Mesenchymal stem cell (in vitro differentiated cells and primary cell): ENCODE measurements at regions not wholly inside any gene's neighbourhood (a gene's known extent, or its start where the extent isn't known, plus 50 kb on each side); places are given as distances from the start of the nearest gene placed in this dataset.

Experiments used
- DNase-seq: peaks from one replicate; pipeline ENCODE4 v3.0.0-alpha.2; 2013
- H2AFZ ChIP-seq: one replicate; pipeline ENCODE4 v1.6.1; 2013; ENCODE audit warnings: low read depth, mild to moderate bottlenecking, control low read depth, inconsistent platforms, low read length, moderate library complexity
- H2AK5ac ChIP-seq: 2 replicates; pipeline ENCODE4 v1.6.1; 2013; ENCODE audit warnings: low read length, moderate library complexity, mild to moderate bottlenecking, inconsistent platforms; ENCODE audit not compliant: severe bottlenecking
- H2BK120ac ChIP-seq: one replicate; pipeline ENCODE4 v1.6.1; 2013; ENCODE audit warnings: low read depth, mild to moderate bottlenecking, inconsistent platforms, low read length, moderate library complexity
- H2BK12ac ChIP-seq, 2 experiments: one replicate each; pipeline ENCODE4 v1.6.1; 2013; ENCODE audit warnings: inconsistent platforms in 2 of 2, low read length in 2 of 2, mild to moderate bottlenecking in 2 of 2, moderate library complexity in 2 of 2, control low read depth in 1 of 2
- H2BK15ac ChIP-seq: one replicate; pipeline ENCODE4 v1.6.1; 2013; ENCODE audit warnings: mild to moderate bottlenecking, low read depth, inconsistent platforms; ENCODE audit not compliant: poor library complexity, severe bottlenecking
- H2BK5ac ChIP-seq: 2 replicates; pipeline ENCODE4 v1.6.1; 2013; ENCODE audit warnings: low read depth, mild to moderate bottlenecking, low read length, control low read depth, inconsistent platforms; ENCODE audit not compliant: poor library complexity, severe bottlenecking
- H3K14ac ChIP-seq, 2 experiments: one replicate each; pipeline ENCODE4 v1.6.1; 2013; ENCODE audit warnings: inconsistent platforms in 2 of 2, low read length in 2 of 2, control low read depth in 1 of 2, mild to moderate bottlenecking in 1 of 2, moderate library complexity in 1 of 2
- H3K18ac ChIP-seq, 2 experiments: one replicate each; pipeline ENCODE4 v1.6.1; 2013; ENCODE audit warnings: inconsistent platforms in 2 of 2, low read length in 2 of 2, control low read depth in 1 of 2, low read depth in 1 of 2, mild to moderate bottlenecking in 1 of 2
- H3K23ac ChIP-seq, 2 experiments: one replicate each; pipeline ENCODE4 v1.6.1; 2013; ENCODE audit warnings: inconsistent platforms in 2 of 2, low read length in 2 of 2, mild to moderate bottlenecking in 2 of 2, moderate library complexity in 2 of 2, control low read depth in 1 of 2
- H3K27ac ChIP-seq: 2 replicates; pipeline ENCODE4 v1.5.1; 2013; ENCODE audit warnings: mild to moderate bottlenecking, moderate library complexity, low read length, control low read depth, inconsistent platforms; ENCODE audit not compliant: poor library complexity, severe bottlenecking
- H3K27me3 ChIP-seq, 2 experiments: 2 replicates each; pipeline versions ENCODE4 v1.6.1 to v1.7.0; 2013; ENCODE audit warnings: low read length in 2 of 2, mild to moderate bottlenecking in 2 of 2, moderate library complexity in 2 of 2, control low read depth in 1 of 2, inconsistent platforms in 1 of 2; ENCODE audit not compliant: control insufficient read depth in 1 of 2, insufficient read depth in 1 of 2
- H3K36me3 ChIP-seq, 2 experiments: 2 replicates each; pipeline versions ENCODE4 v1.6.1 to v1.7.0; 2013; ENCODE audit warnings: low read length in 2 of 2, control low read depth in 1 of 2, inconsistent platforms in 1 of 2, low read depth in 1 of 2, mild to moderate bottlenecking in 1 of 2; ENCODE audit not compliant: insufficient read depth in 2 of 2, control insufficient read depth in 1 of 2
- H3K4ac ChIP-seq, 2 experiments: one replicate each; pipeline ENCODE4 v1.6.1; 2013; ENCODE audit warnings: inconsistent platforms in 2 of 2, low read length in 2 of 2, mild to moderate bottlenecking in 2 of 2, moderate library complexity in 2 of 2, control low read depth in 1 of 2, low read depth in 1 of 2
- H3K4me1 ChIP-seq: 2 replicates; pipeline ENCODE4 v1.6.1; 2013; ENCODE audit warnings: low read depth, low read length, control low read depth; ENCODE audit not compliant: control insufficient read depth, insufficient read depth
- H3K4me2 ChIP-seq: 2 replicates; pipeline ENCODE4 v1.6.1; 2013; ENCODE audit warnings: low read length, mild to moderate bottlenecking, inconsistent platforms; ENCODE audit not compliant: poor library complexity, severe bottlenecking
- H3K4me3 ChIP-seq, 2 experiments: 2 replicates each; pipeline versions ENCODE4 v1.5.1 to v1.7.0; 2013; ENCODE audit warnings: low read length in 2 of 2, mild to moderate bottlenecking in 2 of 2, control low read depth in 1 of 2, low read depth in 1 of 2; ENCODE audit not compliant: insufficient read depth in 1 of 2
- H3K79me1 ChIP-seq: replicated peaks from 2 replicates; pipeline ENCODE4 v1.6.1; 2013; ENCODE audit warnings: mild to moderate bottlenecking, control low read depth, low read length, inconsistent platforms; ENCODE audit not compliant: poor library complexity, severe bottlenecking
- H3K9ac ChIP-seq: 2 replicates; pipeline ENCODE4 v1.7.0; 2013; ENCODE audit warnings: mild to moderate bottlenecking, low read length, moderate library complexity
- H3K9me3 ChIP-seq: 2 replicates; pipeline ENCODE4 v1.7.0; 2013; ENCODE audit warnings: mild to moderate bottlenecking, low read length; ENCODE audit not compliant: control insufficient read depth
- H4K8ac ChIP-seq: one replicate; pipeline ENCODE4 v1.6.1; 2013; ENCODE audit warnings: inconsistent platforms, mild to moderate bottlenecking, low read length, moderate library complexity
- H4K91ac ChIP-seq: one replicate; pipeline ENCODE4 v1.6.1; 2013; ENCODE audit warnings: mild to moderate bottlenecking, low read length, inconsistent platforms
- WGBS: methylation state at CpG from one replicate; pipeline ENCODE4 v1.1.7; 2013; ENCODE audit warnings: mixed read lengths; 5-methylcytosine and 5-hydroxymethylcytosine counted together

DNA sequence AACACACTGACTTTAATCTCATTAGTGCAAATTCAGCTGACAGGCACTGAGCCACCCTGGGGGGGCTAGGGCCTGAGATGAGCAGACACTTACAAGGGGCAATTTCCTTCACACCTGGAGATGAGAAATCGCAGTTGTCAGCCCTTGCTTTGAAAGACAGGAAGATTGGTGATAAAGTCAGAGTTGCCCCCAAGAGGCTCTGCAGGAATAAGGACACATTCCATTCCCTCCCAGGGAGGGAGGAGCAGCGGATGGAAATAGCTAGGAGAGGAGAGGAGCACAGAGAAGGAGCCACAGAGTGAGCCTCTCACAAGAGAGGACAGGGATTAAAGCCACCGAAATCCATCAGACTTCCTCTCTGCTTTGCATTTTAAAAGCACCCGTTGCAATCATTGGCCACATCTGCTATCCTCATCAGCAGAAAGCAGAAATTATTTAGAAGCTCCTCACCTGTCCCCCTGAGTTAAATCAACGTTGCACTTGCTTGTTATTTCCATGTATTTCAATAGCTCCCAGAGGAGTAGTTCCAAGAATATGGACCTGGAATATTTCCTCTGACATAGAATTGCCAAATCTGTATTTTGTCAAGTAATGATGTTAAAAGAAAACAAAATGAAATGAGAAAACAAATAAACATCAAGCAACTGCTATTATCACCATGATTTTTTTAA is 213.7 kb downstream of the BARX2 start:
- H3K79me1 ChIP-seq: no peaks in the 10 kb centered on the region
- H2BK5ac ChIP-seq: no peak overlapping the region
- no peaks in the 10 kb centered on the region for H3K27me3 ChIP-seq
- no peak overlapping the region for H3K4me2 ChIP-seq
- H2AFZ ChIP-seq: no peak overlapping the region
- H2BK120ac ChIP-seq: no peak overlapping the region
- DNase-seq: no peak
- no peak overlapping the region for H2BK12ac ChIP-seq
- no peaks in the 10 kb centered on the region for H3K4me1 ChIP-seq
- no peak overlapping the region for H3K9ac ChIP-seq
- no peak overlapping the region for H3K4me3 ChIP-seq
- H3K9me3 ChIP-seq: no peaks in the 10 kb centered on the region
- WGBS: 7% methylated on average over 5 of the region's 5 CpGs
- no peak overlapping the region for H2BK15ac ChIP-seq
- no peak overlapping the region for H4K8ac ChIP-seq
- no peak overlapping the region for H3K18ac ChIP-seq
- H3K14ac ChIP-seq: no peak overlapping the region
- no peak overlapping the region for H2AK5ac ChIP-seq
- H3K4ac ChIP-seq: no peak overlapping the region
- no peak overlapping the region for H4K91ac ChIP-seq
- H3K36me3 ChIP-seq: no peaks in the 10 kb centered on the region
- H3K23ac ChIP-seq: no peak overlapping the region
- no peak overlapping the region for H3K27ac ChIP-seq

DNA sequence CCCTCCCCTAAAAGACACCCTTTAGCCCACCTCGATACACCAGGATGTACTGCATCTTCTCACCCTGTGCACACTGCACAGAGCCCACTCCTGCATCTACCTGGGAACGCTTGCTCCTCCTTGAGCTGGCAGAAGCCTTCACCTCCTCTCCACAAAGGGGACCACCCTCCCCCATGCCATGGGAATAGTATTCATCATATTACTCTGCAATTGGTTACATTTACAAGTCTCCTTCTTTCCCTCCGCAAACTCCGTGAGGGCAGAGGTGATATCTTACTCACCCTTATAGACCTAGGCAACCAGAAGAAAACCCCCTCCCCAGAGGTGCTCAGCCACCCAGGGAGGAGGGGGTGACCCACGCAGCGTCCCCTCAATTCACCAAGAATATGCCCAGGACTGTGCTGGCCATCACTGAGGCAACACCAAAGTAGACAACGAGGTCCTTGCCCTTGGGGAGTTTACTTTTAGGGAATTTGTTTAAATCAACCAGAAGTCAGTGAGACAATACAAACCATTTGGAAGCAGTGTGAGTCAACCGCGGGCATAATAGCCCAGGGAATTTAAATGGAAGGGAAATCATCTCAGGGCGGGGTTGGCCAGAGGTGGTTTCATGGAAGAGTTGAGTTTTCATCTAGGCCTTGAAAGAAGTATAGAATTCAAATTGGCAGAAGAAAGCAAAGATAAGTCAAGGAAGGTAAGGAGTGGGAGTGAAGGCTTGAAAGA is 214.5 kb downstream of the BARX2 start:
- Histone ChIP-seq H2BK12ac (no peak overlapping the region), H3K36me3 (no peaks in the 10 kb centered on the region), H3K27ac (no peak overlapping the region), H3K4ac (no peak overlapping the region), H3K4me2 (no peak overlapping the region), H3K14ac (no peak overlapping the region), H3K18ac (no peak overlapping the region), H2AFZ (no peak overlapping the region), H4K91ac (no peak overlapping the region), H3K4me3 (no peak overlapping the region), H3K23ac (no peak overlapping the region), H2AK5ac (no peak overlapping the region), H2BK120ac (no peak overlapping the region), H3K9ac (no peak overlapping the region), H3K4me1 (no peaks in the 10 kb centered on the region), H2BK15ac (no peak overlapping the region), H2BK5ac (no peak overlapping the region), H3K9me3 (no peaks in the 10 kb centered on the region), H3K27me3 (no peaks in the 10 kb centered on the region), H4K8ac (no peak overlapping the region), H3K79me1 (no peaks in the 10 kb centered on the region)
- DNase-seq: no peak
- 62% methylated on average over 8 of the region's 10 CpGs for WGBS

DNA sequence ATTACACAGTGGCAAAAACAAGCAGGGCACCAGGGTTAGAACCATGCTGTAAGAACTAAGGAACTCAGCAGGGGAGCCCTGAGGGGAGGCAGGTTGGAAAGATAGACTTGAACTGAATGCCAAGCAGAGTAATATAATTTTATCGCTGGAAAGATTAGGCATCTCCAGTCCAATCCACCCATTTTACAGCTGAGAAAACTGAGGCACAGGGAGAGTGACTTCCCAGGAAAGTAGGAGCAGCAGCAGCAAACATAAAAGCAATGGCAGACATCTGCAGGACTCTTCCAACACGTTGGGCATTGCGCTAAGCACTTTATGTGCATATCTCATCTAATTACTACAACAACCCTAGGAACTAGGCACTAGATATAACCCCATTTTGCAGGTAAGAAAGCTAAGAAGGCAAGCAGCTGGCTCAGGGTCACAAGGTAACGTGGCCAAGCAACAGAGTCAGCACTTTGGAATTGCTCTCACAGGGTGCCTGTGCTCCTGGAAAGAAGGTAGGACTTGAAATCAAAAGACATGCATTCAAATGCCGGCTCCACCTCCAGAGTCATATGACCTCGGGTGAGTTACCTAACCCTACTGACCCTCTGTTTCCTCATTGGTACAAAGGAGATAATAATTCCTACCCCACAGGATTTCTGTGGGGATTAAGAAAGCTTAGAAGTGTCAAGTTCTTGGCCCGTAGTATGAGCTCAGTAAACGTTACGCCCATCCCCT is 215.3 kb downstream of the BARX2 start:
- WGBS: 72% methylated on average over 8 of the region's 9 CpGs
- H3K79me1 ChIP-seq: no peaks in the 10 kb centered on the region

DNA sequence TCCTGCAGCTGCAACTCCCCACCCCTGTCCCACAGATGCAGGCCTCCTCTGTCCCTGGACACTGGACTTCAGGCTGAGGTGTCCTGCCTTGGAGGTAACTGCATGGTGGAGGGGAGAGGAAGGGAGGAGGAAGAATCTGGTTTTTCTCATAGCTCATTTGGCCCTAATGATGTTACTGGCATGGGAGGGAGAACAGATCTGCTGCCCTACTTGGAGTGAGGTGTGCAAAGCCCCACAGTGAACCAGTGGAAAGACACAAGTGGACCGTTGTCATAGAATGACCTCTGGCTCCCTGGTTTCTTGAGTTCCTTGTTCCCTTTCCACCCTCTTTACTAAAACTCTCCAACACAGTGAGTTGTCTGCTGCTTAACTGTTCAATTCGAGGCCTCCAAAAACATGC is 215.9 kb downstream of the BARX2 start:
- no peak overlapping the region for H3K23ac ChIP-seq
- H2AFZ ChIP-seq: no peak overlapping the region
- H2BK120ac ChIP-seq: no peak overlapping the region
- H3K9ac ChIP-seq: no peak overlapping the region
- H3K27ac ChIP-seq: no peak overlapping the region
- H3K9me3 ChIP-seq: peaks cover 2% of the 10 kb centered on the region
- no peak overlapping the region for H3K4ac ChIP-seq
- no peak overlapping the region for H3K4me2 ChIP-seq
- H2BK15ac ChIP-seq: no peak overlapping the region
- 71% methylated on average over 2 of the region's 2 CpGs for WGBS
- H3K18ac ChIP-seq: no peak overlapping the region
- H2BK5ac ChIP-seq: no peak overlapping the region
- DNase-seq: no peak
- H3K4me3 ChIP-seq: no peak overlapping the region
- no peaks in the 10 kb centered on the region for H3K36me3 ChIP-seq
- no peaks in the 10 kb centered on the region for H3K79me1 ChIP-seq
- no peaks in the 10 kb centered on the region for H3K27me3 ChIP-seq
- H2AK5ac ChIP-seq: no peak overlapping the region
- H2BK12ac ChIP-seq: no peak overlapping the region
- H3K4me1 ChIP-seq: no peaks in the 10 kb centered on the region
- no peak overlapping the region for H4K8ac ChIP-seq
- no peak overlapping the region for H4K91ac ChIP-seq
- H3K14ac ChIP-seq: no peak overlapping the region

More for the DNA sequence above, 215.3 kb downstream of the BARX2 start:
- no peaks in the 10 kb centered on the region for H3K36me3 ChIP-seq
- no peaks in the 10 kb centered on the region for H3K4me1 ChIP-seq
- H3K27me3 ChIP-seq: no peaks in the 10 kb centered on the region
- no peak overlapping the region for H2BK15ac ChIP-seq
- H3K27ac ChIP-seq: no peak overlapping the region
- no peak overlapping the region for H4K91ac ChIP-seq
- no peak overlapping the region for H3K4me2 ChIP-seq
- no peak overlapping the region for H2BK5ac ChIP-seq
- no peak overlapping the region for H3K4ac ChIP-seq
- H3K9me3 ChIP-seq: no peaks in the 10 kb centered on the region
- H4K8ac ChIP-seq: no peak overlapping the region
- H2BK120ac ChIP-seq: no peak overlapping the region
- H2AFZ ChIP-seq: no peak overlapping the region
- no peak overlapping the region for H3K14ac ChIP-seq
- no peak overlapping the region for H3K9ac ChIP-seq
- H2AK5ac ChIP-seq: no peak overlapping the region
- no peak overlapping the region for H3K23ac ChIP-seq
- no peak overlapping the region for H3K18ac ChIP-seq
- H3K4me3 ChIP-seq: no peak overlapping the region
- no peak for DNase-seq
- H2BK12ac ChIP-seq: no peak overlapping the region
